ENCODE measurements at regions not wholly inside any gene's neighbourhood (a gene's known extent, or its start where the extent isn't known, plus 50 kb on each side); places are given as distances from the start of the nearest gene placed in this dataset.

DNA sequence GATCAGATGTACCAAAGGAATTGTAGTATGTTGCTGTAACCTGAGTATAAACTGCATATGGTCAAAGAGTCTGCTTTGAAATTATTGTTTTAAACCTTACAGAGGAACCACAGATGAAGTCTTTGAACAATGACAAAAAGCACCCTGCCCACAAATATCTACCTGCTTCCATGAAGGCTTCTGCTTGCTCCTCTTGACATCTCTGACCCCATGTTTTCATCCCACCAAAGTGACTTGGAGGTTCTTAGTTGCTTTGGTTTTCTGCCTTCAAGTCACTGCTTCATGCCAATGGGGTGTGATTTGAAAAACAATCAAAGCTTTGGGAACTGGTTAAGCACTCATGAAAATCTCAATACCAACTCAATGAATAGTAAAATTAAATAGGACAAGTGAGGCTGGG lies 194.6 kb upstream of the ACTBL2 start:
- DNase-seq, result no peak
- Histone ChIP-seq H3K27me3 (replicated peaks; ENCODE audit: control insufficient read depth, insufficient read depth, low read length) (no peaks in the 10 kb centered on the region), H3K36me3 (ENCODE audit: control insufficient read depth, insufficient read depth, low read length) (no peaks in the 10 kb centered on the region), H3K4me3 (ENCODE audit: low read depth, low read length) (no peak overlapping the region), H3K4me1 (peaks cover 4% of the 10 kb centered on the region; the same call in 1 of the 2 replicates), H3K9me3 (no peaks in the 10 kb centered on the region)
- CTCF ChIA-PET, result no interaction called here
- Mint-ChIP-seq H3K27me3 (ENCODE audit: insufficient read depth, unreplicated experiment) (no peaks in the 10 kb centered on the region), H3K9me3 (ENCODE audit: unreplicated experiment) (no peaks in the 10 kb centered on the region), H3K36me3 (ENCODE audit: insufficient read depth, unreplicated experiment) (no peaks in the 10 kb centered on the region), H3K4me3 (ENCODE audit: unreplicated experiment) (no peak overlapping the region), H3K4me1 (ENCODE audit: low read depth, unreplicated experiment) (no peaks in the 10 kb centered on the region), H3K27ac (ENCODE audit: unreplicated experiment) (no peak overlapping the region)
- POLR2A ChIA-PET, result no interaction called here
- TF ChIP-seq, protein P1, sequence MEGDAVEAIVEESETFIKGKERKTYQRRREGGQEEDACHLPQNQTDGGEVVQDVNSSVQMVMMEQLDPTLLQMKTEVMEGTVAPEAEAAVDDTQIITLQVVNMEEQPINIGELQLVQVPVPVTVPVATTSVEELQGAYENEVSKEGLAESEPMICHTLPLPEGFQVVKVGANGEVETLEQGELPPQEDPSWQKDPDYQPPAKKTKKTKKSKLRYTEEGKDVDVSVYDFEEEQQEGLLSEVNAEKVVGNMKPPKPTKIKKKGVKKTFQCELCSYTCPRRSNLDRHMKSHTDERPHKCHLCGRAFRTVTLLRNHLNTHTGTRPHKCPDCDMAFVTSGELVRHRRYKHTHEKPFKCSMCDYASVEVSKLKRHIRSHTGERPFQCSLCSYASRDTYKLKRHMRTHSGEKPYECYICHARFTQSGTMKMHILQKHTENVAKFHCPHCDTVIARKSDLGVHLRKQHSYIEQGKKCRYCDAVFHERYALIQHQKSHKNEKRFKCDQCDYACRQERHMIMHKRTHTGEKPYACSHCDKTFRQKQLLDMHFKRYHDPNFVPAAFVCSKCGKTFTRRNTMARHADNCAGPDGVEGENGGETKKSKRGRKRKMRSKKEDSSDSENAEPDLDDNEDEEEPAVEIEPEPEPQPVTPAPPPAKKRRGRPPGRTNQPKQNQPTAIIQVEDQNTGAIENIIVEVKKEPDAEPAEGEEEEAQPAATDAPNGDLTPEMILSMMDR (IDR thresholded peaks at IDR 0.05; ENCODE audit: insufficient read depth in 1 of 2, low read depth in 1 of 2, low read length in 1 of 2, severe bottlenecking in 1 of 2, unreplicated experiment in 1 of 2), result no peak
- intact Hi-C loops (cut with micrococcal nuclease; ENCODE audit: unreplicated experiment), result no loop called here
- BruUV-seq (replicated peaks), result no TSS peak

- H3K4me3 Mint-ChIP-seq (ENCODE audit: unreplicated experiment), result no peak overlapping the region
- TF ChIP-seq, protein P1 (IDR thresholded peaks at IDR 0.05; ENCODE audit: insufficient read depth in 1 of 2, low read depth in 1 of 2, low read length in 1 of 2, severe bottlenecking in 1 of 2, unreplicated experiment in 1 of 2), result no peak
- Histone ChIP-seq H3K36me3 (ENCODE audit: control insufficient read depth, insufficient read depth, low read length) (no peaks in the 10 kb centered on the region), H3K9me3 (no peaks in the 10 kb centered on the region), H3K4me1 (peaks cover 4% of the 10 kb centered on the region; the same call in 1 of the 2 replicates), H3K27me3 (replicated peaks; ENCODE audit: control insufficient read depth, insufficient read depth, low read length) (no peaks in the 10 kb centered on the region), H3K4me3 (ENCODE audit: low read depth, low read length) (no peak overlapping the region)
- no peaks in the 10 kb centered on the region for H3K36me3 Mint-ChIP-seq (ENCODE audit: insufficient read depth, unreplicated experiment)
- POLR2A ChIA-PET, result no interaction called here
- no peaks in the 10 kb centered on the region for H3K27me3 Mint-ChIP-seq (ENCODE audit: insufficient read depth, unreplicated experiment)
- H3K4me1 Mint-ChIP-seq (ENCODE audit: low read depth, unreplicated experiment), result no peaks in the 10 kb centered on the region
- H3K9me3 Mint-ChIP-seq (ENCODE audit: unreplicated experiment), result no peaks in the 10 kb centered on the region
- BruUV-seq (replicated peaks), result no TSS peak
- intact Hi-C loops (cut with micrococcal nuclease; ENCODE audit: unreplicated experiment), result no loop called here
- H3K27ac Mint-ChIP-seq (ENCODE audit: unreplicated experiment), result no peak overlapping the region
- DNase-seq, result no peak
- CTCF ChIA-PET, result interaction anchor here (1.0 kb wide), 1 partner anchor 26 kb away, joined by 3 read pairs; no protein-coding TSS in a partner anchor
Observed at GRCh38 chr5:57676222-57677098, 193.8 kb upstream of the ACTBL2 start.

- H3K9me3 ChIP-seq, result no peaks in the 10 kb centered on the region
- POLR2A ChIA-PET, result no interaction called here
- DNase-seq, result no peak
- intact Hi-C loops (cut with micrococcal nuclease; ENCODE audit: unreplicated experiment), result no loop called here
- no peaks in the 10 kb centered on the region for H3K9me3 Mint-ChIP-seq (ENCODE audit: unreplicated experiment)
- H3K27me3 Mint-ChIP-seq (ENCODE audit: insufficient read depth, unreplicated experiment), result no peaks in the 10 kb centered on the region
- H3K4me3 ChIP-seq (ENCODE audit: low read depth, low read length), result no peak overlapping the region
- peaks cover 4% of the 10 kb centered on the region; the same call in 1 of the 2 replicates for H3K4me1 ChIP-seq
- CTCF ChIA-PET, result no interaction called here
- no peaks in the 10 kb centered on the region for H3K36me3 ChIP-seq (ENCODE audit: control insufficient read depth, insufficient read depth, low read length)
- no TSS peak for BruUV-seq (replicated peaks)
- no peak overlapping the region for H3K4me3 Mint-ChIP-seq (ENCODE audit: unreplicated experiment)
- no peak overlapping the region for H3K27ac Mint-ChIP-seq (ENCODE audit: unreplicated experiment)
- H3K27me3 ChIP-seq (replicated peaks; ENCODE audit: control insufficient read depth, insufficient read depth, low read length), result no peaks in the 10 kb centered on the region
- no peaks in the 10 kb centered on the region for H3K36me3 Mint-ChIP-seq (ENCODE audit: insufficient read depth, unreplicated experiment)
- H3K4me1 Mint-ChIP-seq (ENCODE audit: low read depth, unreplicated experiment), result no peaks in the 10 kb centered on the region
- TF ChIP-seq, protein P1 (IDR thresholded peaks at IDR 0.05; ENCODE audit: insufficient read depth in 1 of 2, low read depth in 1 of 2, low read length in 1 of 2, severe bottlenecking in 1 of 2, unreplicated experiment in 1 of 2), result no peak
Observed at GRCh38 chr5:57675236-57675635, 192.6 kb upstream of the ACTBL2 start.
